A549 (cell line): ENCODE measurements at regions not wholly inside any gene's neighbourhood (a gene's known extent, or its start where the extent isn't known, plus 50 kb on each side); places are given as distances from the start of the nearest gene placed in this dataset.

Experiments
- ATAC-seq, 2 experiments: fragments of 200-7000 bp in 1 of 2; fragments of >200 bp in 1 of 2; cut with Nextera tagmentation in 1 of 2; cut with Tn5 transposase in 1 of 2; 3 replicates each; pipeline versions ENCODE4 v1.8.0 to v1.9.1; 2018 to 2020; ENCODE audit warnings: mild to moderate bottlenecking in 1 of 2, moderate library complexity in 1 of 2
- CTCF ChIA-PET: fragments of 300-600 bp; sonication (Branson Sonifier 250); formaldehyde crosslinking; extraction: SDS; loops from one replicate; lab custom pipeline; 2021; ENCODE audit warnings: antibody characterized with exemption, inconsistent platforms; lab: Yijun Ruan, JAX
- POLR2A ChIA-PET: fragments of 350-600 bp; formaldehyde crosslinking; extraction: SDS; loops from one replicate; lab custom pipeline; 2021; ENCODE audit warnings: antibody characterized with exemption, inconsistent platforms; lab: Yijun Ruan, JAX
- DNase-seq, 2 experiments: peaks; one replicate each; pipeline versions ENCODE4 v3.0.0 to v3.0.0-alpha.2; 2011 to 2016; ENCODE audit warnings: low read depth in 1 of 2, low spot score in 1 of 2
- FAIRE-seq: peaks from 2 replicates; lab custom pipeline; 2011; peaks lifted over from hg19 to GRCh38; lab: Jason Lieb, UNC
- H3K27ac ChIP-seq, 2 experiments: fragments of >200 bp; sonication (Bioruptor Twin); formaldehyde crosslinking; 3 replicates each; pipeline ENCODE4 v1.5.1; 2016 to 2017
- H3K4me1 ChIP-seq: fragments of >200 bp; sonication (Bioruptor Twin); formaldehyde crosslinking; 3 replicates; pipeline ENCODE4 v1.6.1; 2016
- H3K4me2 ChIP-seq: fragments of >200 bp; sonication (Bioruptor Twin); formaldehyde crosslinking; 3 replicates; pipeline ENCODE4 v1.6.1; 2016
- H3K4me3 ChIP-seq: fragments of >200 bp; sonication (Bioruptor Twin); formaldehyde crosslinking; 3 replicates; pipeline ENCODE4 v1.5.1; 2016
- H3K9me3 ChIP-seq: fragments of >200 bp; sonication (Bioruptor Twin); formaldehyde crosslinking; 3 replicates; pipeline ENCODE4 v1.6.1; 2016
- BCL3 ChIP-seq: fragments of >200 bp; sonication (Bioruptor Twin); formaldehyde crosslinking; IDR thresholded peaks from 3 replicates; pipeline ENCODE4 v1.6.1; 2016
- CBX8 ChIP-seq: fragments of 200-600 bp; sonication (generic); IDR thresholded peaks from 2 replicates; pipeline ENCODE4 v1.6.1; 2016
- CHD2 ChIP-seq: fragments of 150-350 bp; IDR thresholded peaks from 2 replicates; pipeline ENCODE4 v1.6.1; 2014; ENCODE audit warnings: low read length; ENCODE audit not compliant: partially characterized antibody
- CTCF ChIP-seq: fragments of >200 bp; sonication (Bioruptor Twin); formaldehyde crosslinking; IDR thresholded peaks from 3 replicates; pipeline ENCODE4 v1.5.1; 2016
- E2F6 ChIP-seq: IDR thresholded peaks from 2 replicates; pipeline ENCODE4 v1.6.1; 2012; ENCODE audit warnings: low read depth, borderline replicate concordance
- EHF ChIP-seq: fragments of 250-450 bp; sonication (Bioruptor Pico); IDR thresholded peaks from 2 replicates; pipeline ENCODE4 v1.5.0; 2020; ENCODE audit warnings: mild to moderate bottlenecking
- ESRRA ChIP-seq: fragments of 150-350 bp; IDR thresholded peaks from 2 replicates; pipeline ENCODE4 v1.6.1; 2014; ENCODE audit warnings: mild to moderate bottlenecking, low read length, borderline replicate concordance
- FOXS1 ChIP-seq: fragments of 250-450 bp; sonication (Bioruptor Pico); IDR thresholded peaks from 2 replicates; pipeline ENCODE4 v1.5.0; 2020; ENCODE audit warnings: mild to moderate bottlenecking, moderate library complexity
- HMGXB4 ChIP-seq: fragments of 250-450 bp; sonication (Bioruptor Pico); IDR thresholded peaks from 2 replicates; pipeline ENCODE4 v1.5.0; 2021; ENCODE audit warnings: mild to moderate bottlenecking, moderate library complexity, borderline replicate concordance
- HOXA7 ChIP-seq: fragments of 250-450 bp; sonication (Bioruptor Pico); IDR thresholded peaks from 2 replicates; pipeline ENCODE4 v1.5.0; 2020; ENCODE audit warnings: mild to moderate bottlenecking, moderate library complexity
- KDM5A ChIP-seq: fragments of 200-600 bp; sonication (generic); IDR thresholded peaks from 2 replicates; pipeline ENCODE4 v1.6.1; 2016; ENCODE audit warnings: antibody characterized with exemption, mild to moderate bottlenecking
- MAX ChIP-seq: IDR thresholded peaks from 2 replicates; pipeline ENCODE4 v1.6.1; 2012
- MAZ ChIP-seq: fragments of 150-350 bp; IDR thresholded peaks from 2 replicates; pipeline ENCODE4 v1.6.1; 2014; ENCODE audit warnings: antibody characterized with exemption, low read depth, low read length, borderline replicate concordance
- MYC ChIP-seq: IDR thresholded peaks from 2 replicates; pipeline ENCODE4 v1.6.1; 2012; ENCODE audit warnings: mild to moderate bottlenecking, inconsistent platforms, low read length, improper control_type of control experiment, borderline replicate concordance
- PHF8 ChIP-seq: fragments of 200-600 bp; sonication (generic); IDR thresholded peaks from 2 replicates; pipeline ENCODE4 v1.6.1; 2016; ENCODE audit warnings: low read depth, mild to moderate bottlenecking, antibody characterized with exemption, moderate library complexity, borderline replicate concordance
- POLR2A ChIP-seq: IDR thresholded peaks from 2 replicates; pipeline ENCODE4 v1.6.1; 2012; ENCODE audit warnings: mild to moderate bottlenecking, low read length
- RARB ChIP-seq: fragments of 250-450 bp; sonication (Bioruptor Pico); IDR thresholded peaks from 2 replicates; pipeline ENCODE4 v1.8.0; 2021; ENCODE audit warnings: mild to moderate bottlenecking, moderate library complexity
- RCOR1 ChIP-seq: fragments of 150-350 bp; IDR thresholded peaks from 2 replicates; pipeline ENCODE4 v1.6.1; 2014; ENCODE audit warnings: antibody characterized with exemption, low read length, low read depth
- SREBF2 ChIP-seq: fragments of 450-650 bp; IDR thresholded peaks from 2 replicates; pipeline ENCODE4 v1.6.1; 2014; ENCODE audit warnings: mild to moderate bottlenecking, moderate library complexity
- USF2 ChIP-seq: fragments of 450-650 bp; IDR thresholded peaks from 2 replicates; pipeline ENCODE4 v1.6.1; 2014; ENCODE audit warnings: antibody characterized with exemption
- ZSCAN20 ChIP-seq: fragments of 250-450 bp; sonication (Bioruptor Pico); IDR thresholded peaks from 2 replicates; pipeline ENCODE4 v1.8.0; 2022; ENCODE audit warnings: mild to moderate bottlenecking, moderate library complexity
- WGBS: methylation state at CpG from one replicate; pipeline ENCODE4 v1.1.6; 2017; ENCODE audit errors: missing lambda C conversion rate; 5-methylcytosine and 5-hydroxymethylcytosine counted together

DNA sequence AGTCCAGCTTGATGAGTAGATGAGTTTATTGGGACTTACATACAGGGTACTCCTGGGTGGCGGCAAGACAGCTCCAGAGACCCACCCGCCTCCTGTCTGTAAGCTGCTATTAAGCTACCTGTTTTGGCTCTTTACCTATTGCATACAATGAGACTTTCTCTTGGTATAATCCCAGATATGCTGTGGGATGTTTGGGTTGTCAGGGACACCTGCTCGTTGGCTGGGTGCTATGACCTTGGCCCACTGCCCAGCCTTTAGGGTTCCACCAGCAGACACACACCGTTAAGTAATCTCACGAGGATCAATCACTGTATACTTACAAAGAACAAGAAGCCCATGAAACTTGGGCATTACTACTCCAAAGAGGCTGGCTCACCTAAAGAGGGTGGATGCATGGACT lies 116.4 kb downstream of the NPIPB5 start (continued):
- no peak for TF ChIP-seq SREBF2
- TF ChIP-seq, all 56 proteins: peak for 0

DNA sequence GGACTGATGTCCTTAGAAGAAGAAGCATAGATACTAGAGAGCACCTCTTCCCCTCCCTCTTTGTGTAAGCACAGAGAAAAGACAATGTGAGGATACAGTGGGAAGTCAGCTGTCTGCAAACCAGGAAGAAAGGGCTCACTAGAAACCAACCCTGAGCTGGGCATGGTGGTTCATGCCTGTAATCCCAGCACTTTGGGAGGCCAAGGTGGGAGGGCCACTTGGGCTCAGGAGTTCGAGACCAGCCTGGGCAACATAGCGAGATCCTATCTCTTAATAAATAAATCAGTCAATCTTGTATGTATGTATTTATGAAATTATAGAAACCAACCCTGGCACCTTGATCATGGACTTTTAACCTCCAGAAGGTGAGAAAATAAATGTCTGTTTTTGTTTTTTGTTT lies 118.3 kb downstream of the NPIPB5 start:
- ChIA-PET CTCF (no interaction called here), POLR2A (no interaction called here)
- H3K27ac ChIP-seq = no peak overlapping the region
- DNase-seq (no peak), ATAC-seq (no peak), FAIRE-seq (no peak)
- 60% methylated on average over 2 of the region's 2 CpGs for WGBS
- no peaks in the 10 kb centered on the region for H3K4me1 ChIP-seq
- H3K9me3 ChIP-seq = no peaks in the 10 kb centered on the region
- TF ChIP-seq HMGXB4 (CRISPR knock-in tag) (no peak), EHF (CRISPR knock-in tag) (no peak), E2F6 (no peak), CTCF (no peak), CHD2 (no peak), RARB (CRISPR knock-in tag) (no peak), ESRRA (no peak), ZSCAN20 (CRISPR knock-in tag) (no peak), PHF8 (no peak), POLR2A (no peak), RCOR1 (no peak), BCL3 (no peak), MAZ (no peak), MYC (no peak), HOXA7 (CRISPR knock-in tag) (no peak), USF2 (no peak), CBX8 (no peak), MAX (no peak), KDM5A (no peak)
- H3K4me3 ChIP-seq = no peak overlapping the region
- no peak overlapping the region for H3K4me2 ChIP-seq

GRCh38 chr16:22630242-22630641 lies 119.6 kb downstream of the NPIPB5 start:
- H3K4me2 ChIP-seq = no peak overlapping the region
- TF ChIP-seq FOXS1 = no peak
- FAIRE-seq (no peak), DNase-seq (no peak), ATAC-seq (no peak)
- no peak overlapping the region for H3K4me3 ChIP-seq
- ChIA-PET POLR2A (no interaction called here), CTCF (interaction anchor here (0.6 kb wide), 1 partner anchor 23 kb away, joined by 3 read pairs; no protein-coding TSS in a partner anchor)
- WGBS = 68% methylated on average over 4 of the region's 4 CpGs
- no peaks in the 10 kb centered on the region for H3K4me1 ChIP-seq
- no peak overlapping the region for H3K27ac ChIP-seq
- H3K9me3 ChIP-seq = no peaks in the 10 kb centered on the region
